GM12864 (cell line): ENCODE measurements at regions not wholly inside any gene's neighbourhood (a gene's known extent, or its start where the extent isn't known, plus 50 kb on each side); places are given as distances from the start of the nearest gene placed in this dataset.

ENCODE experiments used
- DNase-seq: peaks from one replicate; pipeline ENCODE4 v3.0.0-alpha.2; 2011; ENCODE audit warnings: low read depth
- H3K4me3 ChIP-seq: 2 replicates; pipeline ENCODE4 v1.5.1; 2011; ENCODE audit warnings: mild to moderate bottlenecking, low read depth, low read length, control low read depth
- TF ChIP-seq, protein P1 (sequence below): IDR thresholded peaks from 2 replicates; pipeline ENCODE4 v1.5.1; 2011; ENCODE audit warnings: low read depth, mild to moderate bottlenecking, moderate library complexity, low read length, control low read depth, inconsistent platforms; ENCODE audit errors: missing control alignments

DNA sequence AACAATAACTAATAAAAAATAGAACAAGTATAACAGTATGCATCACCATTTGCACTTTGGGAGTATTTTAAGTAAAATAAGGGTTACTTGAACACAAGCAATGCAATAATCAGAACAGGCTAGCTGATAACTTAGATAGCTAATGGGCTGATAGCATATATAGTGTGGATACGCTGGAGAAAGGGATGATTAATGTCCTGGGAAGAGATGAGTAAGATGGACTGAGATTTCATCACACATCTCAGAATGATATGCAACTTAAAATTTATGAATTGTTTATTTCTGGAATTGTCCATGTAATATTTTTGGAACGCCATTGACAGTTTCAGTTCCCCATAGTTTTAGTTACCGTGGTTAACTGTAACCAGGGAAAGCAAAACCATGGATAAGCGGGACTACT lies 173.6 kb downstream of the ISL1 start:
- no peak for DNase-seq
- H3K4me3 ChIP-seq, result no peak overlapping the region
- TF ChIP-seq, protein P1, sequence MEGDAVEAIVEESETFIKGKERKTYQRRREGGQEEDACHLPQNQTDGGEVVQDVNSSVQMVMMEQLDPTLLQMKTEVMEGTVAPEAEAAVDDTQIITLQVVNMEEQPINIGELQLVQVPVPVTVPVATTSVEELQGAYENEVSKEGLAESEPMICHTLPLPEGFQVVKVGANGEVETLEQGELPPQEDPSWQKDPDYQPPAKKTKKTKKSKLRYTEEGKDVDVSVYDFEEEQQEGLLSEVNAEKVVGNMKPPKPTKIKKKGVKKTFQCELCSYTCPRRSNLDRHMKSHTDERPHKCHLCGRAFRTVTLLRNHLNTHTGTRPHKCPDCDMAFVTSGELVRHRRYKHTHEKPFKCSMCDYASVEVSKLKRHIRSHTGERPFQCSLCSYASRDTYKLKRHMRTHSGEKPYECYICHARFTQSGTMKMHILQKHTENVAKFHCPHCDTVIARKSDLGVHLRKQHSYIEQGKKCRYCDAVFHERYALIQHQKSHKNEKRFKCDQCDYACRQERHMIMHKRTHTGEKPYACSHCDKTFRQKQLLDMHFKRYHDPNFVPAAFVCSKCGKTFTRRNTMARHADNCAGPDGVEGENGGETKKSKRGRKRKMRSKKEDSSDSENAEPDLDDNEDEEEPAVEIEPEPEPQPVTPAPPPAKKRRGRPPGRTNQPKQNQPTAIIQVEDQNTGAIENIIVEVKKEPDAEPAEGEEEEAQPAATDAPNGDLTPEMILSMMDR, result no peak

DNA sequence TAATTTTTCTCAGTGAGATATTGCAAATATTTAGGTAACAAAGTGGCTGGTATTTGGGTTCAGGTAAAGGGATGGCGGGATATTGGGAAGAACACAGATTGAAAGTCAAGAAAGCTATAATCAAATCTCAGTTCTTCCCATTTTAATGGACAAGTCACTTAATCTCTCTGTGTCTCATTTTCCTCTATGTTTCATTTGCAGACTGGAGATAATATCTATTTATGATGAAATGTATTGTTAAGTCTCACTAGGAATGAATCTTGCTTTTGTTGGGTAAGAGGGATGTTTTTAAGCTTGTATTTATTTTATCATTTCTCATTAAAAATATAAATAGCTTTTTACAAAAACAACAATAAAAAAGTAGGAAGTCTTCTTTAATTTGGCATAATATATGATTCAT lies 175.4 kb downstream of the ISL1 start:
- DNase-seq, result no peak
- H3K4me3 ChIP-seq, result no peak overlapping the region
- TF ChIP-seq, protein P1, result no peak

DNA sequence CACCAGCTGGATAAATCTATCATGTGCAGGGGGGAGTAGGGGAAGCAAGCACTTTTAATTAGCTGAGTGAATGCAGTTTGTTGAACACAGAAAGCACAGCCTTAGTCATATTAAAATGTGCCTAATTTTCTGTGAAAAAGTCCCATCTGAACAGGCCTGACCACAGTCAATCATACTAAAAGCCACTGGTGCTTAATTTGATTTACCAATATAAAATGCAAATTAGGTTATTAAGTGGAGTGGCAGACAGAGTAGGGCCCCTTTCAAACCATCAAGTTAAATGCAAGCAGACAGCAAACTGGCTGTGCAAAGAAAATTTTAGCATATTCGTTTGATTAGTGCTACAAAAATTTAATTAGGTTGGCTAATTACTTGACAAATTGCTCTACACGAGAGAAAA lies 176.1 kb downstream of the ISL1 start:
- TF ChIP-seq, protein P1, result no peak
- no peak for DNase-seq
- no peak overlapping the region for H3K4me3 ChIP-seq

DNA sequence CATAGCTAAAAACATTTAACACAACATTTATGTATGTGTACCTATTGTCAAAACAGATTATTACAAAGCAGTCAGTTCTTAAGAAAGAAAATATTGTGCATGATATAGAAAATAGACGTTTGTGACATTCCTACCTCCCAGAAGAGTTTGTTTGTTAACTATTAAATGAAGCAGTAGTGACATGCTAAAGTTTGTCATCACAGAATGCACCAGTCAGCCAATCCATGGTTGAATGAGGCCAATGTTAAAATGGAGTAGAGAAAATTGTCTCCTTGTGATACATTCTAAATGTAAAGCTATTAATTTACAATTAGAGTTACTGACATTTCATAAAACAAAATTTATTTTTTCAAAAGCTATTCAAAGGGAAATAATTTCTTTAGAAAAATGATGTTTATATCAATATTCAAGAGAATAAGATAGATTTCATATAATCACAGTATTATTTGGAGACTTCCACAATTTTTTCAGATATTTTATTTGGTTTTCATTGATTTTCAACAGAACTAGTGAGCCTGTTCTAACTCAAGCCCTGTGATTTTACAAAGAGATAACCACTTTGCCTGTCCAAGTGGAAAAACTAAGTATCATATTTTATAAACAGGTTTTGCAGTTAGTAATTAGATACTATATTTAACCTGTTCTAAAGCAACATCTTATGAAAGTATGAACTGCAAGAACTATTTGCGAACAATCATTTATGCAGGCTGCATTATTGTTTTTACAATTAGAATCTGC lies 176.8 kb downstream of the ISL1 start:
- no peak for DNase-seq
- H3K4me3 ChIP-seq, result no peak overlapping the region

DNA sequence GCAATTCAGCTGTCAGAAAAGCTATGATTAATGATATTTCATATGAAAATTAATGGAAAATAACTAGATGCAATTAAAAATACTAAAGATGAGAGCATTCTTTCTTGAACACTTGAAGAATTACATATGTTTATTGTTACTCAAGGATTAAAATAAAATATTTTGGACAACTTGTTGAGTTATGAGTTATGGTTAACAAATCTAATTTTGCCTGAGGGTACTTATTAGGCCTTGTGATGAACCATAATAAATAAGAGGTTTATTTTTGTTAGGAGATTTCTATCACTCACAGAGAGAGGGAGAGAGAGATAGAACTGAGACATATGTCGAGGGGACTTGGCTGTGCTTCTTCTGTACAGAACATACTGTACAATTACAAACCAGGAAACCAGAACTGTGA lies 183.7 kb downstream of the ISL1 start:
- no peak for DNase-seq
- H3K4me3 ChIP-seq, result no peak overlapping the region
- TF ChIP-seq, protein P1, result no peak

More for the DNA sequence above, 176.8 kb downstream of the ISL1 start:
- TF ChIP-seq, protein P1, result no peak

DNA sequence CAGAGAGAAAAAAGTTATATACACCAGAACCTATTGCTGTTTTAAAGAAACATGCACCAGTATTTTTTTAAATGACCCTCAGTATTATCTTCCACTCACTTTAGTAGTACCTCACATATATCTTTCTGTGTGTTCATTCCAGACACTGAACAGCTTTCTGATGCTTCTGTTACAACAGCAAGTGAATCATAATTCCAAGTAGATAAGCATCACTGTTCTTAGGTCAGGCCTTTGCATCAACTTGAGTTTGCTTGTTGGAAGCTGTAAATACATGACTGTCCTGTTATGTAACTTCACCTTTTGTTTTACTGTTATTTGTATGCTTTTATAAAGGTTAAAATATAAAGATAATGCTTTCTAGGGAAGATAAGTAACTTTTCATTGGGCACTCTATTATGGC lies 184.4 kb downstream of the ISL1 start:
- DNase-seq, result no peak
- H3K4me3 ChIP-seq, result no peak overlapping the region
- TF ChIP-seq, protein P1, result no peak

DNA sequence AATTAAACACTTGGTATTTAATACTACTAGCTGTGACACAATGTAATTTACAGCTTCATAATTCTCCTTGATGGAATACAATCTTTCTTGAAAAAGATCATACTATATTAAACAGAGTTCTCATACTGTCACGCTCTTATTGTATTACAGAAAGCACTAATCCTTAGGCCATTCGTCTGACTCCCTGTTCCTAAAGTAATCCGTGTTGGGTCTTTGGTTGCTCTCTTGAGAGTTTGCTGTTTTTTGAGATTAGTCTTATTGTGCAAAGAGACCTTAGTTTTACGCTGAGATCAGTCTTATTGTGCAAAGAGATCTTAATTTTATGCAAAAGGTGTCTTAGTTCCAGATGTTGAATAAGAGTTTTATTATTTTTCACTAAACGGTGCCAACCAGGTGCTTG lies 190.6 kb downstream of the ISL1 start:
- no peak for DNase-seq
- TF ChIP-seq, protein P1, result no peak
- no peak overlapping the region for H3K4me3 ChIP-seq
